ENCODE measurements at regions not wholly inside any gene's neighbourhood (a gene's known extent, or its start where the extent isn't known, plus 50 kb on each side); places are given as distances from the start of the nearest gene placed in this dataset.

DNA sequence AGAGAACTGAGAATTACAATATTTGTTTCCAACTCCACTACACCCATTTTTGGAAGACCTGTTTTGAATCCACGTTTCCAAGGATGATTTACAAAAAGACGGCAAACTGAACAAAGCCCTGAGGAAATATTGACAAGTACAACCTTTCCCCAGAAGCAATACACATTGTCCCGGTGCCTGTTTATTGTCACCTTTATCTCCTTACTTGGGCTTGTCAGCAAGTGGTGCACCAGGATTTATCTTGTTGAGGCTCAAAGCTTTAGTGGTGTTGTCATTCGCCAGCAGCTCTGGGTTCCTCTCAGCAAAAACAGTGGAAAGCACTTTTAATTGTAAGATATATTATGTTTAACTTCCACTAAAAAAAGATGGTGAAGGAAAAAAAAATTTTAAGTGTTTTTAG, 1191.9 kb upstream of the TENM4 start:
- Histone ChIP-seq H4K91ac (ENCODE audit: insufficient read depth, low read depth, low read length) (no peak overlapping the region), H3K9me1 (ENCODE audit: insufficient read depth, low read length) (no peaks in the 10 kb centered on the region), H3K18ac (ENCODE audit: low read depth, low read length) (no peak overlapping the region), H3K14ac (replicated peaks; ENCODE audit: low read depth, low read length) (no peak overlapping the region), H3K23ac (ENCODE audit: low read depth, low read length) (no peak overlapping the region), H3K9me3 (ENCODE audit: control insufficient read depth, insufficient read depth, low read length) (no peaks in the 10 kb centered on the region; the same call in 1 of the 2 replicates), H2AFZ (replicated peaks; ENCODE audit: low read length, poor library complexity) (no peak overlapping the region), H2AK9ac (replicated peaks; ENCODE audit: low read depth, low read length, poor library complexity) (no peak overlapping the region), H4K8ac (ENCODE audit: low read depth in 2 of 2, low read length in 2 of 2) (no peak overlapping the region), H3K56ac (ENCODE audit: extremely low read depth, insufficient read depth, low read length) (no peak overlapping the region), H3K27ac (ENCODE audit: insufficient read depth, low read length) (no peak overlapping the region), H3K4me1 (ENCODE audit: control insufficient read depth, insufficient read depth, low read length) (no peaks in the 10 kb centered on the region), H3K9ac (ENCODE audit: low read depth, low read length) (no peak overlapping the region), H2BK5ac (ENCODE audit: low read depth, low read length, poor library complexity, severe bottlenecking) (no peak overlapping the region), H2BK15ac (ENCODE audit: low read depth, low read length) (no peak overlapping the region), H3K36me3 (ENCODE audit: control insufficient read depth, insufficient read depth, low read length) (no peaks in the 10 kb centered on the region), H3K4me2 (ENCODE audit: low read depth, low read length) (no peak overlapping the region), H4K5ac (ENCODE audit: low read depth, low read length) (no peak overlapping the region), H3K4me3 (ENCODE audit: insufficient read depth, low read depth, low read length) (no peak overlapping the region), H4K20me1 (ENCODE audit: insufficient read depth, low read length) (no peaks in the 10 kb centered on the region), H2BK120ac (ENCODE audit: low read depth, low read length) (no peak overlapping the region), H3K79me1 (ENCODE audit: low read depth in 1 of 2, low read length in 2 of 2) (no peaks in the 10 kb centered on the region), H3K4ac (ENCODE audit: low read depth, low read length) (no peak overlapping the region), H3K27me3 (ENCODE audit: control insufficient read depth, insufficient read depth, low read length) (no peaks in the 10 kb centered on the region), H2BK20ac (ENCODE audit: low read depth, low read length) (no peak overlapping the region), H2AK5ac (ENCODE audit: low read depth, low read length) (no peak overlapping the region)
- CTCF ChIA-PET = no interaction called here
- in situ Hi-C loops (cut with MboI; ENCODE audit: low sequenced_read_pairs) = no loop called here
- DNase-seq (no peak), ATAC-seq (ENCODE audit: low read depth) (no peak)
- intact Hi-C loops (cut with micrococcal nuclease) = no loop called here
- TF ChIP-seq, protein P1, sequence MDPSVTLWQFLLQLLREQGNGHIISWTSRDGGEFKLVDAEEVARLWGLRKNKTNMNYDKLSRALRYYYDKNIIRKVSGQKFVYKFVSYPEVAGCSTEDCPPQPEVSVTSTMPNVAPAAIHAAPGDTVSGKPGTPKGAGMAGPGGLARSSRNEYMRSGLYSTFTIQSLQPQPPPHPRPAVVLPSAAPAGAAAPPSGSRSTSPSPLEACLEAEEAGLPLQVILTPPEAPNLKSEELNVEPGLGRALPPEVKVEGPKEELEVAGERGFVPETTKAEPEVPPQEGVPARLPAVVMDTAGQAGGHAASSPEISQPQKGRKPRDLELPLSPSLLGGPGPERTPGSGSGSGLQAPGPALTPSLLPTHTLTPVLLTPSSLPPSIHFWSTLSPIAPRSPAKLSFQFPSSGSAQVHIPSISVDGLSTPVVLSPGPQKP (IDR thresholded peaks at IDR 0.05; ENCODE audit: borderline replicate concordance, low read depth, low read length) = no peak
- TF ChIP-seq CEBPB (IDR thresholded peaks at IDR 0.05; ENCODE audit: low read depth, low read length) = no peak
- no peak for TF ChIP-seq SMC3 (IDR thresholded peaks at IDR 0.05; ENCODE audit: low read depth, low read length)
- no peak for TF ChIP-seq RFX5 (IDR thresholded peaks at IDR 0.05; ENCODE audit: low read depth, low read length)
- no peak for TF ChIP-seq MAZ (IDR thresholded peaks at IDR 0.05; ENCODE audit: borderline replicate concordance, low read depth, low read length)
- TF ChIP-seq, protein P2, sequence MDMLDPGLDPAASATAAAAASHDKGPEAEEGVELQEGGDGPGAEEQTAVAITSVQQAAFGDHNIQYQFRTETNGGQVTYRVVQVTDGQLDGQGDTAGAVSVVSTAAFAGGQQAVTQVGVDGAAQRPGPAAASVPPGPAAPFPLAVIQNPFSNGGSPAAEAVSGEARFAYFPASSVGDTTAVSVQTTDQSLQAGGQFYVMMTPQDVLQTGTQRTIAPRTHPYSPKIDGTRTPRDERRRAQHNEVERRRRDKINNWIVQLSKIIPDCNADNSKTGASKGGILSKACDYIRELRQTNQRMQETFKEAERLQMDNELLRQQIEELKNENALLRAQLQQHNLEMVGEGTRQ (IDR thresholded peaks at IDR 0.05; ENCODE audit: low read depth, low read length) = no peak
- TF ChIP-seq, protein P3, sequence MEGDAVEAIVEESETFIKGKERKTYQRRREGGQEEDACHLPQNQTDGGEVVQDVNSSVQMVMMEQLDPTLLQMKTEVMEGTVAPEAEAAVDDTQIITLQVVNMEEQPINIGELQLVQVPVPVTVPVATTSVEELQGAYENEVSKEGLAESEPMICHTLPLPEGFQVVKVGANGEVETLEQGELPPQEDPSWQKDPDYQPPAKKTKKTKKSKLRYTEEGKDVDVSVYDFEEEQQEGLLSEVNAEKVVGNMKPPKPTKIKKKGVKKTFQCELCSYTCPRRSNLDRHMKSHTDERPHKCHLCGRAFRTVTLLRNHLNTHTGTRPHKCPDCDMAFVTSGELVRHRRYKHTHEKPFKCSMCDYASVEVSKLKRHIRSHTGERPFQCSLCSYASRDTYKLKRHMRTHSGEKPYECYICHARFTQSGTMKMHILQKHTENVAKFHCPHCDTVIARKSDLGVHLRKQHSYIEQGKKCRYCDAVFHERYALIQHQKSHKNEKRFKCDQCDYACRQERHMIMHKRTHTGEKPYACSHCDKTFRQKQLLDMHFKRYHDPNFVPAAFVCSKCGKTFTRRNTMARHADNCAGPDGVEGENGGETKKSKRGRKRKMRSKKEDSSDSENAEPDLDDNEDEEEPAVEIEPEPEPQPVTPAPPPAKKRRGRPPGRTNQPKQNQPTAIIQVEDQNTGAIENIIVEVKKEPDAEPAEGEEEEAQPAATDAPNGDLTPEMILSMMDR (conservative IDR thresholded peaks at IDR 0.05; ENCODE audit: low read depth, low read length) = no peak
- TF ChIP-seq NFE2L2 (IDR thresholded peaks at IDR 0.05; ENCODE audit: low read depth, low read length) = no peak
- no peak for TF ChIP-seq CHD1 (IDR thresholded peaks at IDR 0.05; ENCODE audit: low read depth, low read length)
- TF ChIP-seq MAFK (IDR thresholded peaks at IDR 0.05; ENCODE audit: low read depth, low read length) = no peak
- no peak for TF ChIP-seq MXI1 (IDR thresholded peaks at IDR 0.05; ENCODE audit: borderline replicate concordance, low read depth, low read length)
- TF ChIP-seq BHLHE40 (IDR thresholded peaks at IDR 0.05; ENCODE audit: low read depth, low read length) = no peak
- POLR2A ChIA-PET (ENCODE audit: unreplicated experiment) = no interaction called here
- 83% methylated on average over 1 of the region's 4 CpGs; no CpG with 5 or more reads in 1 of the 2 experiments for WGBS, 2 experiments (ENCODE audit: extremely low coverage in 2 of 2, insufficient read length in 1 of 2)
- dilution Hi-C loops (cut with HindIII; ENCODE audit: low sequenced_read_pairs, unreplicated experiment) = no loop called here
- BruUV-seq (replicated peaks) = no TSS peak
